NCI-H526 treated with DMSO at 0.1 percent for 48 hours (cell line): ENCODE measurements at regions not wholly inside any gene's neighbourhood (a gene's known extent, or its start where the extent isn't known, plus 50 kb on each side); places are given as distances from the start of the nearest gene placed in this dataset.
"Not testable (repeated sequence)": the region's sequence is repeated elsewhere in the genome, so short reads cannot be mapped to it uniquely, and the experiment has no call there.

ENCODE experiments used
- DNase-seq: peaks from one replicate; lab custom pipeline; 2025; lab: John Stamatoyannopoulos, UW

DNA sequence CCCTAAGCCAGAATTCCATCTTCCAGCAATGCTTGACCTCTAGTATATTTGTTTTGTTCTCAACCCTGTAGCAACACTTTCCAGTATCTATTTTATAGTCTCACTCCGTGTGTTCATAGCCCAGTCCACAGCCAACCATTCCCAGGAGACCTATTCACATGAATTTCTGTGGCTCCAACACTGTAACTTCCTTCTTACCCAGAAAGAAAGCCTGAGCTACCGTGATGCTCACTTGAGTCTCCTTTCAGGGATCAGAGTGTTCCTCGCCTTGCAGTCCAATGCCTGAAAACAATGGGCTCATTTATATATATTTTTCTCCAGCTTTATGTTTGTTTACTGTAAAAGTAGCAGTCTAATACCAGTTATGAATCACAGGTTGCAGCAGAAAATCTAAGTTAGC lies 645.0 kb upstream of the NOVA1 start:
- no peak for DNase-seq

DNA sequence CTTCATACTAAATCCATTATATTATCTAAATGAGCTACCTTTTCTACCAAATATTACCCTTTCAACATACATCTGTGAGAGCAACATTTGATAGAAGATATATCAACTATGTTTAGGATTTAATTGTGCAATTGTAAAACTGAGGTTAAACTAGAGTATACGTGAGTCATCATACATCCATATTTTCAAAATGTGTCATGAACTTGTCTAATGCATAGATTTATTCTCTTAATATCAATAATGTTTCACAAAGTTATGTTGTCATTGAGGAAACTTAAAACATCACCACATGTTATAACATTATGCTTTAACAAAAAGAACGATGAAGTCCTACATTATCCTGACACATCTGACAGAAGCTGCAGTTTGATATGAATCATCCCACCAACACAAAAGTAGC lies 645.5 kb upstream of the NOVA1 start:
- DNase-seq: no peak

DNA sequence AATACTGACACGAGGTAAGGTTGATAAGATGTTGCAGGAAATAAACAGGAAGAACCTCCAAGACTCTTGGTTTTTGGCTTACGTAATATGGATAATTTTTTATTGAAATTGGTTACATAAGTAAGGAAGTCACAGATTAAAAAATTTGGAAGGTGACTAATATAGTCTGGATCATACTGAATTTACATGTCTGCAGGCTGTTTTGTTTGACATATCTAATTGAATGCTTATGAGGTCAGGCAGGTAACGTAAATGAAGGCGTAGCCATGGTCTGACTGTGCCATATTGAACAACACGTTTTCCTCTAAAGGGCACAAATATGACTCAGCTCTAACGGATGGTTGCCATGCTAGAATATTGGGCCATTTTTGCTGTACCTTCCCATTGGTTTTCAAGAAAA lies 648.1 kb upstream of the NOVA1 start:
- DNase-seq: no peak

DNA sequence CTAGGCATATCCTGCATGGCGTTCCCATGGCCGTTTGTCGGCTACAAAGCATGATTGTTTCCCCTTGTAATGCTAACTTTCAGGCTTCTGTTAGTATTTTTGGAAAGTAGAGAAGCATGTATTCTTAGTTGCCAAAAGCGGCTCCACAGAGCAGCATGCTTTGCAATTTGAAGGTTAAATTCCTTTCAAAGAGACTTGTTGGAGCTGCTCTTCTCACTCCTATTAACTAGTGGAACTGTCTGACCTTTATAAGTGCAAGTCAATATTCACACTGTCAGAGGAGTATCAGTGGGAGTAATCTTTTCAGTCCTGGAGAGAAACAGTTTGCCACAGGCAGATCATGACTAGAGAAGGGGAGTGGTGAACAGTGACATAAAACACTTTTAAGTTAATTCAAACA lies 656.1 kb upstream of the NOVA1 start:
- no peak for DNase-seq

DNA sequence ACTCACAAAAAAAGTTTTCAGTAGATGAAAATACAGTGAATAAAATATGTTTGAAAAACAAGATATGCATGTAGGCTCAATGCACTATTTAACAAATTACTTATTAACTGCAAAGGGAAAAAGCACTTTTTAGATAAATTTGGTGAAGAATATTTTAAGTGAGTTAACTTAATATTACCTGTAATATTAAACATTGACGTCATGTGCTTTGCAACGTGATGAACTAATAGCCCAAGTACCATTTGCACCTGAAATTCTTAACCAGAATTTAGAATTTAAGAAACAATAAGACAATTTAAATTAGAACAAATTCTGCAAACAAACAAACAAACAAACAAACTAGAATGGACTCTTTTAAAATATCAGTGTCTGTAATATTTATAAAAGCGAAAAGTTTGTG lies 659.0 kb upstream of the NOVA1 start:
- no peak for DNase-seq

DNA sequence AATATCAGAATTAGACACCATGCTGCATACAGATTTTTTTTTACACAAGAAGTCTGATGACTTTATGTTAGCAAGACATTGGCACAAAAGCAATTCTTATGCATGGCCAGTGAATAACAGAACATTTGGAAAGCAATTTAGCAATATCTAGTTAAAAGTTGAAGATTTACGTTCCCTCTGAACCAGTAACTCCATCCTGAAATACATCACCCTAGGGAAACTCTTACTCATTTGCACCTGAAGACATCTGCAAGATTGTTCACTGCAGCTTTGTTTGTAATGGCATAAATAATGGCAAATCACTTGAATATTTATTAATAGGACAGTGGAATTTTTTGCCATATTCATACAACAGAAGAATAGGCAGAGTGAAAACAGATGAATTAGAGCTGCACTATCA lies 670.0 kb upstream of the NOVA1 start:
- DNase-seq: no peak

DNA sequence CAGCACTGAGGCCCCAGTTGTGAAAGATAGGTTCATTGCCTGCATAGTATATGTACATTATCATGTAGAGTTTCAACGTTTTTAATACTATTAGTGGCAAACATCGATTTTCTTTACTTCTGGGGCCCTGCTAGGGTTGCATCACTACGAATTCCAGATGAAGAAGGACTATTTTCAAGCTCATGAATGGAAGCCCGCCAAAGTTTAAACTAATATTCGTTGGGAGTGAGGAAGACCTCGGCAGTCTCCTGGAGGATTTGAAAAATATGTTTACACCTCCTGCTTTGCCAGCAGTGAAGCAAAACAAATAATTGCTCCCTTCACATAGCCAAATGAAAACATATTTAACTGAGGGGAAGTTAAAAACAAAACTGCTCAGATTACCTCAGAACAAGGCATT lies 672.9 kb upstream of the NOVA1 start:
- DNase-seq: no peak

DNA sequence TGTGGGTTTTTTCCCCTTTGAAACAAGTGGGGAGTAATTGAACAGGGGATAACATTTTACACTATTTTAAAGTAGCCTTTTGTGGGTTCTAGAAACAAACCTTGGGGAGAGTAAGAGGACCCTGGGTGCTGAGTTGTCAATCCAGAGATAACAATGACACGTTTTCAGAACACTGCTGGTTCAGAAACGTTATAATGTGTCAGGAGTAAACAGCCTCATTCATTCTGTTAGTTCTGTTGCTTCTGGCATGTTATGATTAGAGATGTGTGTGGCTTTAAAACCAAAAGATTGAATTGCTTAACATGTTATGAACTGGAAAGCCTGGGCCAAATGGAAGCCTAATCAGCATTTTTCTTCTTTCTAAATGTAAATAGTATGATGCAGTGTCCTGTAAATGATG lies 680.5 kb upstream of the NOVA1 start:
- no peak for DNase-seq

DNA sequence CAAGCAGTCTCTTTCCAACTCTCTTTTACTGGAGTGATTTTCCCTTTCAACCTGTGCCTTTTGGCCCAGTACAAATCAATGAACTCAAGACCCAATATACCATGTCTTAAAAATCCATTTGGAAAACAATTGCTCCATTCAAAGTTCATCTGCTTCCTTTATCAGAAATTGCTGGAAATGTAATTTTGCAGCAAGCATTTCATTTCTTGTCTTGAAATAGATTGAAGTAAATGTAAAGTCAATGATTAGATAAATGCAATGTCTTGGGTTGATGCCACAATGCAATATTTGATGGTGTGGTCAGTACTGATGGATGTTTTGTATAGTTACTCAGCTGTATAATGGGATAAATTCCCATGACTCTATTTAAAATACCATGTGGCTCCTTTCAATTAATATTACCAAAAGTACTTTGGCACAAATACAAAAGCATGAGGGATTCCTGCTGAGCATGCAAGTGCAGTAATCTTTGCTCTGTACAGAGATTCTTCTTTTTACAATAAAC lies 707.7 kb upstream of the NOVA1 start:
- DNase-seq: no peak

DNA sequence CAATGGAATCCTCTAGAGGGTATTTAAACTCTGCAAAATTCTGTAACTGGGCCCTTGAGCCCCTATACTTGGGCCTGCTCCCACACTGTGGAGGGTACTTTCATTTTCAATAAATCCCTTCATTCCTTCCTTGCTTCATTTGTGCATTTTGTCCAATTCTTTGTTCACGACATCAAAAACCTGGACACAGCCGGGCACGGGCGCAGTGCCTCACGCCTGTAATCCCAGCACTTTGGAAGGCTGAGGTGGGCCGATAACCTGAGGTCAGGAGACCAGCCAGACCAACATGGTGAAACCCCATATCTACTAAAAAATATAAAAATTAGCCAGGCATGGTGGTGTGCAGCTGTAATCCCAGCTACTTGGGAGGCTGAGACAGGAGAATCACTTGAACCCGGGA lies 714.9 kb upstream of the NOVA1 start:
- DNase-seq: not testable (repeated sequence)

DNA sequence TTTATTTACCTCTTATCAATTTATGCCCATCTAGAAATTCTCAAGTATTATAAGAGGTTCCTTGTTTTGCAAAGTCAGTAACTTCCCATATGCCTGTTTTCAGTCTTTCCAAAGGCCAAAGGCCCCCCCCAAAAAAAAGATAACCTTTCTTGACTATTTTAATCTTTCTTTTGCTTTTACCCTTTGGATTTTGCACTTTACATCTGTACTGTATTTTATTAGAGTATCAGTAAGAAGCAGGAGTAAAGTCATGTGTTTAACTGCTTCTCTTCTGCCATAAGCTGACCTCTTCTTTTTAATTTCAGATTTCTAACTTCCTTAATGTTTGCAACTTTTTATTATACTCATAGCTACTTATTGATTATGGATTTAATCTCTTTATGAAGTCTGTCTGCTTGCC lies 716.4 kb upstream of the NOVA1 start:
- no peak for DNase-seq

DNA sequence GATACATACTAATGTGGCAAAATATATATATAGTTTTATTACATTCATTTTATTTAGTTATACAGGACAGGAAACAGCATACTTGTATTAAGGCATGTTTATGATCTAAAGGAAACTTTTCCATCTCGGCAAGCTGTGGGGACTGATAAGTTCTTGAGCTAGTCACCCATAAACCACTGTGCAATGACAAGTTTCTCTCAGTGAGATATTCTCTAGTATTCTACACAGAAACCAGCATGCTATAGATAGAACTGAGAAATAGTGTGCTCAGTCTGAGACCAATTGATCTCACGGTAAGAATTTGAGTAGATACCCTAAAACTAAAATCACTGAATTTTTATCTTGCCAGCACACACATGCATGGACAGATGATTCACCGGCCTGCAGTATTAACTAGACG lies 717.6 kb upstream of the NOVA1 start:
- DNase-seq: no peak

DNA sequence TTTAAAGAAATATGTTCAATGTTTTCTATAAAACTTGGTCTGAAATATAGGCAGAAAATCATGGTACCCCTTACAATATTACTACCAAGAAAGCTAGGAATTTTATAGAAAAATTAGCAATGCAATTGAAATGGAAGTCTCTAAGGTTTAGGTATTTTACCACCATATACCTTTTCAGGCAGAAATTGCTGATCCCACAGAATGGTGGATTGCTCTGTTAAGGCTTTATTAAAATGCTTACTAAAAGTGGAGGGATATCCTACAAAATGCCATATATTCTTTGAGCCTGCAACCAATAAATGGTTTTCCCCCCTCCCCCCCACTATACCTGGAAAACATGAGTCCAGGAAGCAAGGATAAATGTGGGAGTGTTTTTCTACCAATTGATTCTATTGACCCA lies 718.1 kb upstream of the NOVA1 start:
- no peak for DNase-seq

DNA sequence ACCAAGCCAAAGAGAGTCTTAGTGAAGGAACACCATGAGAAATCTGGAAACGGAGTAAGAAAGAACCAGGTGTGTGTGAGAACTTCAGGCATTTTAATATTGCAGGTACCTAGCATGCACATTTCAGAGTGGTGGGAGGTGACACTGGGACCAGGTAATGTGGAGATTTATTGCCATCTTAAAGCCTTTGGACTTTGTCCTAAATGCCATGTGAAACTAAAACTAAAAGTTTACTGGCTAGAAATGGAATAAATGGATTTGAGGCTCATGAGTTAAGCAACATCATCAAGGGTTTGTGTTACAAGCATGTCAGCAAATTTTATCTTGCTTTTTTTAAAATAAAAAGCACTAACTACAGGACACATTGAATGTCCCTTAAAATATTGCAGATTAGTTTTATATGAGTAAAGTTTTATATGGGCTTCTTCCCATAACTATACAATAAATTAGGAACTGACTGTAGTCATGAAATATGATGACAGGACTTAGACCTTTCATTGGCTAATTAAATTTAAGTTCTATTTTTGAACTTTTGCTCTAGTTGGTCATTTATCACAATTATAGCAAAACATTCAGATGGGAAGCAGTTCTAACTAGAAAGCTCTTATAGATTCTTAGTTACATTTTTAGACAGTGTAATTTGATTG lies 721.1 kb upstream of the NOVA1 start:
- DNase-seq: no peak

DNA sequence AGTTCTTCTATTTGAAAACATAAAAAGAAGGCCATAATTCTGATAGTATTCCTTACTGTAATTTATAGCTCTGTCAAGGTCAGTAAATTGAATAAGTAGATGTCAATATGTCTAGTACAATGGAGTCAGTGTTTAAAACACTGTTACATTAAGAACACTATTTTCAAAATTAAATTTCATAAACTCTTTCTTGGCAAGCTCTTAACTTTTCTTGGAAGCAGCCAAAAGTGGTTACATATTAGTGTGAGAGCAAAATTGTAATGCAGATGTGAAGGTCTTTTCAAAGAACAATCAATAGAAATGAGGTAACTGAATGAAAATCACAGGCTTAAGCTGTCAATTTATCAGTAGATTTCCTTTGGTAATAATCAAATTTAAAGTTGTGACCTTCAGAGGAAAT lies 722.4 kb upstream of the NOVA1 start:
- no peak for DNase-seq

DNA sequence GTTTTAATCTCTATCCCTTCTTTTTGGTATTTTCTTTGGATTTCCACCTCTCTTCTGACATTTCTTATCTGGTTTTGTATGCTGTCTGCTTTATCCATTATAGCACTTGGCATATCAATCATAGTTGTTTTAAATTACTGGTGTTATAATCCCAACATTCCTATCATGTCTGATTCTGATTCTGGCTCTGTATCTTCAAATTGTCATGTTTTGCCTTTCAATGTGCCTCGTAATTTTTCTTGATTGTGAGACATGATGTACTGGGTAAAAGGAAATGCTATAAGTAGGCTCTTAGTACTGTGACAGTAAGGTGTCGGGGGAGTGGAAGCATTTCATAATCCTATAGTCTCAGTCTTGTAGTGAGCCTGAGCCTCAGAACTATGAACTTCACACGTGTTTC lies 729.3 kb upstream of the NOVA1 start:
- DNase-seq: no peak

DNA sequence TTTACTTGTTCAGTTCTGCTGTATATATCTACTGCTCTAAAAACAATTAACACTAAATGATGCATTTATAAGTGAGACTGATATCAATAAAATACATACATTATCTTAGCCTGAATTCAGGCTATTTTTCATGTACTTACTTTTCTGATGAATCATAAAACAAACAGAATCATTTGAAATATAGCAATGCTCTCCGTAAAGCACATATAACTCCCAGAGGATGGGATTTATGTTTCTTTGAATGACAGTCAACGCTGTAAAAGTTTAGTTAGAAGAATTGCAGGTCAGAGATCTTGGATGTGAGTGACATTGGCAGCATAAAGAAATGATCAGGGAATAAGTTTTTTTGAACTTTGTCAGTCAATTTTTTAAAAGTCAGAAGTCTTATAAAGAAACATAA lies 740.2 kb upstream of the NOVA1 start:
- DNase-seq: no peak

DNA sequence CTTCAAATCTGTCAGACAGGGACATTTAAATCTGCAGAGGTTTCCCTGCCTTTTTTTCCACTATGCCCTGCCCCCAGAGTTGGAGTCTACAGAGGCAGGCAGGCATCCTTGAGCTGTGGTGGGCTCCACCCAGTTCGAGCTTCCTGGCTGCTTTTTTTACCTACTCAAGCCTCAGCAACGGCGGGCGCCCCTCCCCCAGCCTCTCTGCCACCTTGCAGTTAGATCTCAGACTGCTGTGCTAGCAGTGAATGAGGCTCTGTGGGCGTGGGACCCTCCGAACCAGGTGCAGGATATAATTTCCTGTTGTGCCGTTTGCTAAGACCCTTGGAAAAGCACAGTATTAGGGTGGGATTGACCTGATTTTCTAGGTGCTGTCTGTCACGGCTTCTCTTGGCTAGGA lies 765.2 kb upstream of the NOVA1 start:
- not testable (repeated sequence) for DNase-seq

DNA sequence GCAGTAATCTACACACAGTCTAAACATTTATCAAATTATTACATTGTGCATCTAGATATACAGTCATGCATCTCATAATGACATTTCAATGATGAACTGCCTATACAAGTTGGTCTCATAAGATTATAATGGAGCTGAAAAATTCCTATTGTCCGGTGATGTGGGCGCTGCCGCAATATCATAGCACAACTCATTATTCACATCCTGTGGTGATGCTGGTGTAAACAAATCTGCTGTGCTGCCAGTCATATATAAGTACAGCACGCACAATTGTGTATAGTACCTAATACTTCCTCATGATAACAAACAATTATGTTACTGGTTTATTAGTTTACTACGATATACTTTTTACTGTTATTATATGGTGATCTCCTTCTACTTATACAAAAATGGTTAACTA lies 768.8 kb upstream of the NOVA1 start:
- no peak for DNase-seq

DNA sequence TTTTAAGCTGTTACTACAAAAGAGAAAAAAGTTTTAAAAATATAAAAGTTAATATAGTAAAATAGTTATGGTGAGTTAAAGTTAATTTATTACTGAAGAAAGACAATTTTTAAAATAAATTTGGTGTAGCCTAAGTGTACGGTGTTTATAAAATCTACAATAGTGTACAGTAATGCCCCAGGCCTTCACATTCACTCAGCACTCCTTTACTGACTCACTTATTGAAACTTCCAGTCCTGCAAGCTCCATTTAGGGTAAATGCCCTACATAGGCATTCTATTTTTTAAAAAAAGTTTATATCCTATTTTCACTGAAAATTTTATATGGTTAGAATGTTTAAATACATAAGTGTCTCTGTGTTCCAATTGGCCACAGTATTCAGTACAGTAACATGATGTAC lies 769.5 kb upstream of the NOVA1 start:
- no peak for DNase-seq

DNA sequence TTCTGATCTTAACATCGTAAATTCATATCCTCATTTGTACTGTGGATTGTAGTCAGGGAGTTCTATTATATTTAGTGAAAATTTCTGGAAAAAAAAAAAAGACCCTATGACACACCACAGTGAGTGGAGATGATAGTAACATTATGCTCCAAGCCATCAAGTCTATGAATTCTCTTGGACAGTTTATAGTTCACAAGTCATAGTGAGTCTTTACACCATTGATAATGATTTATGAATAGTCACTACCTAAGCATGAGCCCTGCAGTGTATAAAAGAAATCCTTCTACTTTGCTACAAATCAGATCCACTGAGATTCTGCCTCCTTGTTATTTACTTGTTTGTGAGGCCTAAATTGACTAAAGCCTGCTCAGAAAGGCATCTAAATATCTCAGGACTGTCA lies 772.2 kb upstream of the NOVA1 start:
- no peak for DNase-seq

DNA sequence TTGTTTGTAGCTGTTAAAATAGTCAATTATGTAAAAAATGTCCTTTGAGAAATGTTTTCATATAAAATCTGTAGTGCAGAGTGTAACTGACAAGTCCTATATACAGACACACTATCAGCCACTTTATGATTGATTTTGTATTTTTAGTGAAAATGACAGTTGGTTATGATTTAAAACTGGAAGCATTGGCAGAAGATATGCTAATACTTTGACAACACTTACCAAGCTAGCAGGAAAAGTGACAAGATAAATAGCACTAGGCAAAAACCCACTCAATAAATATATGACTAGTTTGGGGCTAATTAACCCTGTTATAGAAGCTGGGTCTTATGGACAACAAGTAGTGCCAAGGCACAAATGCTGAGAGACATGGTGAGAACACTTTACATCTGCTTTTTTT lies 772.9 kb upstream of the NOVA1 start:
- no peak for DNase-seq

DNA sequence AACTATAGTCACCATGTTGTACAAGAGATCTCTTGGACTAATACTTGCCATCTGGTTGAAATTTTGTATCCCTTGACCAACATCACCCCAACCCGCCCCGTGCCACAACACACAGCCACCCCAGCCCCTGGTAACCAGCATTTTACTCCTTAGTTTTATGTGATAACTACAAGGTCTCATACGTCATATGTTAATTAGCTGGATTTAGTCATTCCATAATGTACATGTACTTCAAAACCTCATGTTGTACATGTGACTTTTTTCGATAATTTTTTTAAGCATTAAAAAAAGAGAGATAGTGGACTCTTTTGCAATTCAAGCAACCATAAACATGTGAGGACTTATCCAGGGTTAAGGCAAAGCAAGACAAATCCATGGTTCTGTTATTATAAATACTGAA lies 773.4 kb upstream of the NOVA1 start:
- no peak for DNase-seq

DNA sequence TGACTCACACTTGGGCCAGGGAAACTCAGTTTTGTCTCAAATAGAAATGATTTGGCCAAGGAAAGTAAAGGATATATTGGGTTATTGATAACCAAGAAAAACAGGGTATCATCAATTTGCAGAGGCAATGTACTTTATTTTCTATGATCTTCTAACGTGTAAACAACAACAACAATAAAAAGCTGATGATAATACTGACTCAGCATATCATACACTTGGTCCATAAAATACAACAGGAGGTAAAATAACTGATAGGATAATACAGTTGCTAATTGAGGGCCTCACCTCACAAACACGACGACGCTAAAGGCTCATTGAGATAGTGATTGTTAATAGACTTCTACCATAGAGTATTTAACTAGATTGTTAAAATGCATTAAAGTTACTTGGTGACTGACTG lies 774.0 kb upstream of the NOVA1 start:
- no peak for DNase-seq

DNA sequence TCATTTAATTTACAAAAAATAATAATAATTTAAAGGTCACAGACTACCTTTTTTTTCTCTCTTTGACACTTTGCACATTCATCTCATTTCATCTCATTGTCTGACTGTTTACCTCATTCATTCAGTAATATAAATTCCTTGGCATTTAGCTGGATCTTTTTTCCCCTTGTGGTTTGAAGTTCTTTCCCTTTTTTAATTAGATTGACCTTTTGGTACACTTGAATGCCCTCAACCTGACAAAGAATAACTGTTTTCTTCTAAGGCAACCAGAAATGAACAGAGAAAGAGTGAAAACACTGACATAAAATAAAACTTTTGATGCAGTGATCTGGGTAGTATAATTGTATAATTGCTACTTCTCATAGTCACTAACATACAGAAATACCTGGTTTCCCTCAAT lies 774.9 kb upstream of the NOVA1 start:
- DNase-seq: no peak
